NT2/D1 (cell line): ENCODE measurements at regions not wholly inside any gene's neighbourhood (a gene's known extent, or its start where the extent isn't known, plus 50 kb on each side); places are given as distances from the start of the nearest gene placed in this dataset.

Experiments
- SUZ12 ChIP-seq: IDR thresholded peaks from 2 replicates; pipeline ENCODE4 v1.6.1; 2011; ENCODE audit not compliant: insufficient read length, insufficient read depth; ENCODE audit errors: extremely low read depth
- YY1 ChIP-seq: IDR thresholded peaks from 2 replicates; pipeline ENCODE4 v1.6.1; 2011; ENCODE audit not compliant: insufficient read length, insufficient read depth
- ZNF274 ChIP-seq: IDR thresholded peaks from 2 replicates; pipeline ENCODE4 v1.6.1; 2011; ENCODE audit warnings: mild to moderate bottlenecking, low read depth, low read length

GRCh38 chr17:69879576-69879975 is 195.4 kb upstream of the KCNJ16 start:
- TF ChIP-seq YY1, result no peak
- TF ChIP-seq SUZ12, result no peak
- TF ChIP-seq ZNF274, result no peak
